Activated CD4-positive, alpha-beta memory T cell treated with anti-CD3 and anti-CD28 coated beads, Interleukin-2, amount 10 ng/mL, durations not matched to agents 7 days and 5 days (primary cell): ENCODE measurements at regions not wholly inside any gene's neighbourhood (a gene's known extent, or its start where the extent isn't known, plus 50 kb on each side); places are given as distances from the start of the nearest gene placed in this dataset.

Experiments
- CTCF ChIA-PET: fragments of 350-600 bp; sonication (Branson Sonifier 250); formaldehyde crosslinking; loops from one replicate; lab custom pipeline; 2021; ENCODE audit warnings: antibody characterized with exemption, inconsistent platforms; lab: Charles Lee
- POLR2A ChIA-PET: fragments of 350-600 bp; sonication (Branson Sonifier 250); formaldehyde crosslinking; loops from one replicate; lab custom pipeline; 2021; ENCODE audit warnings: antibody characterized with exemption; lab: Charles Lee
- DNase-seq: peaks from one replicate; pipeline ENCODE4 v3.0.0-alpha.2; 2020
- H3K27ac Mint-ChIP-seq: one replicate; pipeline ENCODE4 v1.8.0; 2021; ENCODE audit warnings: mild to moderate bottlenecking, mixed read lengths
- H3K27me3 Mint-ChIP-seq: one replicate; pipeline ENCODE4 v1.8.0; 2021; ENCODE audit warnings: mixed read lengths
- H3K36me3 Mint-ChIP-seq: one replicate; pipeline ENCODE4 v1.8.0; 2021; ENCODE audit warnings: low read depth, mixed read lengths
- H3K4me1 Mint-ChIP-seq: one replicate; pipeline ENCODE4 v1.8.0; 2021; ENCODE audit warnings: mixed read lengths
- H3K4me3 Mint-ChIP-seq: one replicate; pipeline ENCODE4 v1.8.0; 2021; ENCODE audit warnings: mild to moderate bottlenecking, mixed read lengths
- H3K9me3 Mint-ChIP-seq: one replicate; pipeline ENCODE4 v1.8.0; 2021; ENCODE audit warnings: mixed read lengths

DNA sequence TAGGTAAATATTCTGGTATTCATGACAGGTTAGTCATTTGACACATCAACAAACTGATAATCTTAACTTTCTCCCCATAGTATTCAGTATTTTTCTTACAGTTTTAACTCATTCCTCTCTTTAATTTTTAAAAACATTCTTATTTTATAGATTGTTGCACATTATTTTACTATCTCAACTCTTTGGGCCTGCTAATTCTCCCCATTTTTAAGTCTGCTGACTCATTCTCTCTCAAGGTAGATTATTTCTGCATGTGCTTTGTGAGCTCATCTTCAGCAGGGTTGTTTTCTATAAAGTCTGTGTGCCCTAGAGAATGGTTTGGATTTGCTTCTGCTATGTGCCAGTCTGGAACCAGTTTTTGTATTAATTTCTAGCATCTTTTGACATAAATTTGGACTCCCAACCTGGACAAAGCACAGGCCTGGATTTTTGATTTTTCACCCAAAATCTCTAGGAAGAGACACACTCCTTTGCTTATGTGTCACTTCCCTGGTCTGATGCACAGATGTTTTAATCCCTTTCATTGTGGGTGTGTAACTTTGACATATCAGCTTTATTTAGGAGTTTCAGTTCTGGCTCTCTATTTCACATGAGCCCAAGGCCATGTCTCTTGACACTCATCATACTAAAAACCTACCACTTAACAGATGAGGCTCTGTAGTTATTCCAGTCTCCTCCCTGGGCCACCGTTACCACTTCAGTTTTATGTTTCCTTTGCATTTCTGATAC lies 194.3 kb upstream of the PGRMC2 start:
- Mint-ChIP-seq H3K9me3 (no peaks in the 10 kb centered on the region), H3K27me3 (peaks cover 4% of the 10 kb centered on the region), H3K4me3 (no peak overlapping the region), H3K36me3 (no peaks in the 10 kb centered on the region), H3K27ac (no peak overlapping the region), H3K4me1 (no peaks in the 10 kb centered on the region)
- POLR2A ChIA-PET, result no interaction called here
- CTCF ChIA-PET, result no interaction called here
- no peak for DNase-seq

DNA sequence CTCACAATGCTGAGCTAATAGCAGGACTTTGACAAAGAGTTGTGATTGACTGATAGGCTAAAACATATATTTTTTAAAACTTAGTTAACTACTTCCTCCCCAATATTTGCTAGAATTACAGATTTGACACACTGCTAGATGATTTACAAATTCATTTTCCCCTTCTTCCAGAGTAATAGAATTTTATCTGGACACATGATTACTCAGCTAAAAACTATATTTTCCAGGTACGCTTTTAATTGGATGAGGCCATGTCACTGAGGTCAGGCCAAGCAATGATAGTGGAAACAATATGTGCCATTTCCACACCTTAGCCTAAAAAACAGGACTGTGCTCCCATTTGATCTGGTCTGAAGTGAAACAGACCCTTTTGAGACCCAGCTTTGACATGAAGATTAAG lies 193.3 kb upstream of the PGRMC2 start:
- DNase-seq, result no peak
- Mint-ChIP-seq H3K27me3 (peaks cover 4% of the 10 kb centered on the region), H3K27ac (no peak overlapping the region), H3K36me3 (no peaks in the 10 kb centered on the region), H3K9me3 (no peaks in the 10 kb centered on the region), H3K4me3 (no peak overlapping the region), H3K4me1 (no peaks in the 10 kb centered on the region)
- POLR2A ChIA-PET, result no interaction called here
- CTCF ChIA-PET, result no interaction called here

DNA sequence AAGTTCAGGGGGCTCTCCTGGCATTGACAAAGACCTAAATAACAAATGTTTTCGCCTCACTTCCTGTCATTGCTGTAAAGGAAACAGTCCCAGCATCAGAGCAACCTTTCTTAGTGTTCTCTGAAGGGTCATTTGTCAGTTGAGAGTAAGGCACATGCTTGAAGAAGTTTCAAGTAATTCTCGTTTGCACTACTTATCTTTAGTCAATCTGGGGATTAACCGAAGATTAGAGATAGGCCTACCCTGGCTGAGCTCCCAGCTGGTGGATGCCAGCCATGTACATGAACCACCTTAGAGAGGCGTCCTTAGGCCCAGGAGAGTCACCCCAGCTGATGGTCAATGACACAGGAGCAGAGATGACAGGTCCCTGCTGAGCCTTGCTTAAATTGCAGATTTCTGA lies 189.9 kb upstream of the PGRMC2 start:
- Mint-ChIP-seq H3K36me3 (no peaks in the 10 kb centered on the region), H3K9me3 (no peaks in the 10 kb centered on the region), H3K27ac (no peak overlapping the region), H3K4me1 (no peaks in the 10 kb centered on the region), H3K4me3 (no peak overlapping the region), H3K27me3 (peaks cover 2% of the 10 kb centered on the region)
- ChIA-PET CTCF (no interaction called here), POLR2A (no interaction called here)
- DNase-seq, result no peak

DNA sequence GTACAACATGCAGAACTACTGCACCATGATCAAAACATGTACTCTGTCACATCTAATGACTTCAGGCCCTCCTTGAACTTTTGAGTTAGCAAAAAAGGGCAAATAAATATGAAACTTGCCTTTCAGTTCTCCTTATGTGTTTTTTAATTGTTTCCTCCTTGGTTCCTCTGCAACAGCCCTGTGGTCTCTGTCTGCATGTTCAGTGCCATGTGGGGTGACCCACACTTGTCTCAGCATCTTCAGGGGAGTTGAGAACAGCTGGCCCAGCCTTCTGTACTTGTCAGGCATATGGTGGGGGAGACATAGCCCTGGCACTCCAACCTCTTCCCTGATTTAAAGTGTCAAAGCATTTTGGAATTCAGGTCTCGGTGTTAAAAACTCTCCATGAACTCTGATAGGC lies 188.0 kb upstream of the PGRMC2 start:
- Mint-ChIP-seq H3K36me3 (no peaks in the 10 kb centered on the region), H3K4me3 (no peak overlapping the region), H3K4me1 (no peaks in the 10 kb centered on the region), H3K9me3 (no peaks in the 10 kb centered on the region), H3K27me3 (peaks cover 2% of the 10 kb centered on the region), H3K27ac (no peak overlapping the region)
- DNase-seq, result no peak
- POLR2A ChIA-PET, result no interaction called here
- CTCF ChIA-PET, result no interaction called here

DNA sequence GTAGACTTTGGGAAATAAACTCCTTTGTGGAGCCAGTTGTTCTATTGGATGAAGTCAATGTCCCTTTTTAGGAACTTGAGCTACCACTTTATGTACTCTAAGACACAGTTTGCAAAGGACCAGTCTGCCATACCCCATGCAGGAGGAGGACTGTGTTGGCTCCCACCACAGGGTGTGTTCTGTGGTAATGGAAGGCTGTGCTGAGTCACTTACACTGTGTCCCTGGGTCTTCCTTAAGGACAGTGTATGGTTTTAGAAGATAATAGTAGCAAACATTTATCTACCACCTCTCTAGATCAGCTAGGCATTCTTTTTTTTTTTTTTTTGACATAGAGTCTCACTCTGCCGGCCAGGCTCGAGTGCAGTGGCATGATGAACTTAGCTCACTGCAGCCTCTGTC lies 184.0 kb upstream of the PGRMC2 start:
- Mint-ChIP-seq H3K36me3 (no peaks in the 10 kb centered on the region), H3K4me1 (no peaks in the 10 kb centered on the region), H3K4me3 (no peak overlapping the region), H3K9me3 (no peaks in the 10 kb centered on the region), H3K27me3 (no peaks in the 10 kb centered on the region), H3K27ac (no peak overlapping the region)
- CTCF ChIA-PET, result interaction anchor here (0.5 to 1.2 kb wide), 3 partner anchors 18 to 156 kb away, joined by 3 to 4 read pairs (median 3); no protein-coding TSS in a partner anchor
- POLR2A ChIA-PET, result no interaction called here
- DNase-seq, result no peak

DNA sequence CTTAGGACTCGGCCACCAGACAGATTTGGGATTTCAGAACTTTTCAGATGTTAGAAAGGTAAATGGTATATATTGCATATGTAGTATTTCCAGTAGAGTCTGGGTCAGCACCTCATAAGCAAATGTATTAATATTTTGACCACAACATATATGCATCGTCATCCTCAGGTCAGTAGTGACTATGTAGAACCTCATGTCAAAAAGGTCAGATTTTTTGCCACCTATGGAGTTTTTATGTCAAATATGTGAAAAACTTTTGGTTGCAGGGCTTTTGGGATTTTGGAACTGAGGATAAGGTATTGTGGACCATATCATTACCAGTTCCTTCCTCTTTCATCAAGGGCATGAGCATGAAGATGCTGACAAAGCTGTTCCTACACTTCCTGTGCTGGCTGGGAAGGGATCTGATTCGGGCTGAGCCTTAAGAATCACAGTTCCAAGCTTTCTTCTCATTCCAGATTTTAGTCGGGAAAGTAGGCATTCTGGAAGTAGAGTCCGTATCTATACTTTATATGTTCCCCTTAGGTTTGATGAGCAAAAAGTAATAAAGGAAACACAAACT lies 183.0 kb upstream of the PGRMC2 start:
- DNase-seq, result no peak
- no peak overlapping the region for H3K27ac Mint-ChIP-seq
- POLR2A ChIA-PET, result no interaction called here
- H3K36me3 Mint-ChIP-seq, result no peaks in the 10 kb centered on the region
- H3K4me3 Mint-ChIP-seq, result no peak overlapping the region
- H3K9me3 Mint-ChIP-seq, result no peaks in the 10 kb centered on the region
- no peaks in the 10 kb centered on the region for H3K4me1 Mint-ChIP-seq
- H3K27me3 Mint-ChIP-seq, result no peaks in the 10 kb centered on the region
- CTCF ChIA-PET, result interaction anchor here (1.2 kb wide), 1 partner anchor 17 kb away, joined by 3 read pairs; no protein-coding TSS in a partner anchor

DNA sequence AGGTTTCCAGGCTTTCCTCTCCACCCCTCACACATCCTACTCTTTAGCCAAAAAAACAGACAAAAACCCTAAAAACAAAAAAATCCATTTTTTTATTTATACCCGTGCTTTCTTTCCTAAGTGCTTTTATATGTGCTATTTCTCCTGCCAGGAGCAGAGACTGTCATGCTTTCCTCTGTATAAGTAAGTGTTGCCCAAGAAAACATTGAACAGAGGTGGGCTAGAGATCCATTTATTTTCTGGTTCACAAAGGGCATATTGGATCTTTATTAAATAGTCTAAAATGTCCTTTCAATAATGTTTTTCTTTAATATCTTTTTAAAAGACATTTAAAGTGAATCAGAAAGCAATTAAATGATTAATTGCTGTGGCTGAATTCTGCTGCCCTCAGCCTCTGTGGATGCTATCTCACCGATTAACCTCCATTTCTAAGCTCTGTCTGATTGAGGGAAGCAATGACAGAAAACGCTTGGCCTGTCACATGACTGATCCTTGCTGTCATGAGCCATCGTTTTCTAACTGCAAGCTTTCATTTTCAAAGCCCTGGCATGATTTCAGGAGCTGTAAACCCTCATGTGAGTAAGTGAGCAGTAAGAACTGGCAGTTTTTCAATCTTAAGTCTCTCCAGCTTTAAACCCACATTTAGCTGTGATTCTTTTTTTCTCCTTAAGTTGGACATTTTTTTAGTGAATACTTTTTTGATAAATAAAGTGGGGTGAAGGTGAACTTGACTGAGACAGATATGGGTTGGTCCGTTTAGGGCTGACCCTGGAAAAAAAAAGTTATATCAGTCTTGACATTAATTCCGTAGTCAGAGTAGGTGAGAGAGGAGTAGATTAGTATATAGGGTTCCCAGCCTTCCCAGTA lies 180.7 kb upstream of the PGRMC2 start:
- CTCF ChIA-PET, result interaction anchor here (0.7 kb wide), 1 partner anchor 14 kb away, joined by 4 read pairs; no protein-coding TSS in a partner anchor
- Mint-ChIP-seq H3K9me3 (no peaks in the 10 kb centered on the region), H3K27ac (no peak overlapping the region), H3K36me3 (no peaks in the 10 kb centered on the region), H3K4me1 (no peaks in the 10 kb centered on the region), H3K27me3 (peaks cover 2% of the 10 kb centered on the region), H3K4me3 (no peak overlapping the region)
- POLR2A ChIA-PET, result no interaction called here
- no peak for DNase-seq

DNA sequence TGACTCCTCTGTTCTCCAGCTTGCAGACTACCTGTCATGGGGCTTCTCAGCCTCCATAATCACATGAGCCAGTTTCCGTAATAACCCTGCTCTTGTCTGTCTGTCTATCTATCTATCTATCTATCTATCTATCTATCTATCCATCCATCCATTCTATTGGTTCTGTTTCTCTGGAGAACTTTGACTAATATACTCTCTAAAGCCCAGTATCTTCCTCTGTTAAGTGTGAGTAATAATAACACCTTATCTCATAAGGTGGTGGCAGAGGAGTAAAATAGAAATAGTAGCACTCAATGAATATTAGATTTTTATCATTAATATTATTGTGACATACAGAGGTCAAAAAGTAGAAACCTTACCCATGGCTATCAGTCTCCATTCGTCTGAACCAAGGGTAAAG lies 177.9 kb upstream of the PGRMC2 start:
- Mint-ChIP-seq H3K27ac (no peak overlapping the region), H3K36me3 (no peaks in the 10 kb centered on the region), H3K9me3 (no peaks in the 10 kb centered on the region), H3K27me3 (peaks cover 2% of the 10 kb centered on the region), H3K4me3 (no peak overlapping the region), H3K4me1 (no peaks in the 10 kb centered on the region)
- CTCF ChIA-PET, result no interaction called here
- no peak for DNase-seq
- POLR2A ChIA-PET, result no interaction called here

DNA sequence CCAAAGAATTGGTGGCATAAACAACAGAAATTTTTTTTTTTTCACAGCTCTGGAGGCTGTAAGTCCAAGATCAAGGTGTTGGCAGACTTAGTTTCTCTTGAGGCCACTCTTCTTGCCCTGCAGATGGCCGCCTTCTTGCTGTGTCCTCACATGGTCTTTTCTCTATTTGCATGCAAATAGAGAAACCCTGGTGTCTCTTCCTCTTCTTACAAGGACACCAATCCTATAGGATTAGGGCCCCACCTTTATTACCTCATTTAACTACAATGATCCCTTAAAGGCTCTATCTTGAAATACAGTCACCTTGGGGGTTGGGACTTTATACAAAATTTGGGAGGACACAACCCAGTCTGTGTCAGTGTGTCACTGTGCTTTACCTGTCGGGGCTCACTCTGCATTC lies 175.4 kb upstream of the PGRMC2 start:
- Mint-ChIP-seq H3K36me3 (no peaks in the 10 kb centered on the region), H3K27me3 (peaks cover 2% of the 10 kb centered on the region), H3K4me3 (no peak overlapping the region), H3K9me3 (no peaks in the 10 kb centered on the region), H3K4me1 (no peaks in the 10 kb centered on the region), H3K27ac (no peak overlapping the region)
- CTCF ChIA-PET, result interaction anchor here (1.8 kb wide), 1 partner anchor 9 kb away, joined by 8 read pairs; no protein-coding TSS in a partner anchor
- no peak for DNase-seq
- POLR2A ChIA-PET, result no interaction called here

DNA sequence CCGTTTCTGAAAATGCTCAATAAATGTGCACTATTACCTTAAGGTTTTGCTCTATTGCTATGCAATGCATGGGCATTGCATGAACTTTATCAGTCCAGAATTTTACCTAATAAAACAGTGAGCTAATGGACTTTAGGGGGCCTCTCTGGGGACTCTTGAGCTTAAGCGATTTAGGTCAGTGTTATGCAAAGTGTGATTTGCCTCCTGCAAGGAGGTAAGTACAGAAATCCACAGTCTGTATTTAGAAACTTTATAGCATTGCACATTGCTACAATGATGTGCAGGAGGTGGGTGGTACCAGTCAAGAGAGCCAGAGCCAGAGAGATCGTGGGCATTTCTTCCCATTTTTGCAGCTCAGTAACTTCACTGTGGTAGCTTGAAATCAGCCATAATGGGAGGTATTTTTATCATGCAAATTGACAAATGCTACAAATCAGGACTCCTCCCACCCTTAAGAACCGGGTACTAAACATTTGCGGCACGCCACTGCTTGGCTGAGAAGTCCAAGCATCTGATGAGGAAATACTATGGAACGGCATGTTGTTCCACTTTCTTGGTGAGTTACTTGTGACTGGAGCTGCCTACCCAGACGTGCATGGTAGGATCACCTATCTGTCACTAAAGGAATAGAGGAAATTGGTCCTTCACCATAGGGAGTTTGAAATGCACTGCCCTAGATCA lies 174.6 kb upstream of the PGRMC2 start:
- H3K4me3 Mint-ChIP-seq, result no peak overlapping the region
- CTCF ChIA-PET, result interaction anchor here (1.8 kb wide), 1 partner anchor 8 kb away, joined by 8 read pairs; no protein-coding TSS in a partner anchor
- H3K27ac Mint-ChIP-seq, result no peak overlapping the region
- H3K4me1 Mint-ChIP-seq, result no peaks in the 10 kb centered on the region
- no peaks in the 10 kb centered on the region for H3K9me3 Mint-ChIP-seq
- POLR2A ChIA-PET, result no interaction called here
- H3K27me3 Mint-ChIP-seq, result peaks cover 2% of the 10 kb centered on the region
- DNase-seq, result no peak
- no peaks in the 10 kb centered on the region for H3K36me3 Mint-ChIP-seq

DNA sequence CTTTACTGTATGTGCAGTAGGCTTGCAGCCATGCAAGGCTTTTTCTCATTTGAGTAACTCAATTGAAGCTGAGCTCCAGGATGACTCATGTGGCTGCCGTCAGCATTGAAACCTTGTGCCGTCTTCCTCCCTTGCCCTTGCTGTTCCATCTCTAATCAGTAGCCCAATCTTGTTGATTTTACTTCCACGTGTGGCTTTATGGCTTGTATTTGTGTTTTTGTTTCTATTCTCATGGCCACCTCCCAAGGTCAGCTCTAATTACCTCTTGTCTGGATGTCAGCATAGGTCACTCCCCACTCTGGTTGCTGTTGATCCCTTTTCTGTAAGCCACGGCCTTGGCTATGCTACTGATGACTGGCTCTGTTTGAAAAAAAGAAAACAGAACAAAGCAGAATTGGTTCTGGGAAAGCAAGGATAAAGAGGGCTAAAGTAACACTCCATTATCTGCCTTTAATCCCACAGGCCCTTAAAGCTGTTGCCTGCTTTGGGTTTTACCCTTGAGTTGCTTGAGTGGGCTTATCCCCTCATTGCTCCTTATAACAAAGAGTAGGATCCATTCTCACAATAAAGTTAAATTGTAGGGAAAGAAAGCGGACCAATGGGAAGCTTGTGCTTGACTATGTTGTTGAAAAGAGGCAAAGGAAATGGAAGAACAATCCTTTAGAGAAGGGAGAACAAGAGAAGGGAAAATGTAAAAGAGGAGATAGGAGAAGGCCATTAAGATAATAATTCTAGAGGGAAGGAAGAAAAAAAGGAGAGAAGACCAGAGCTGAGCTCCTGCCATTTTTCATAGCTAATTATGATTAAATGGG lies 173.9 kb upstream of the PGRMC2 start:
- Mint-ChIP-seq H3K4me1 (no peaks in the 10 kb centered on the region), H3K4me3 (no peak overlapping the region), H3K9me3 (no peaks in the 10 kb centered on the region), H3K36me3 (no peaks in the 10 kb centered on the region), H3K27ac (no peak overlapping the region), H3K27me3 (peaks cover 2% of the 10 kb centered on the region)
- ChIA-PET CTCF (interaction anchor here (1.8 kb wide), 1 partner anchor 7 kb away, joined by 8 read pairs; no protein-coding TSS in a partner anchor), POLR2A (no interaction called here)
- DNase-seq, result no peak

DNA sequence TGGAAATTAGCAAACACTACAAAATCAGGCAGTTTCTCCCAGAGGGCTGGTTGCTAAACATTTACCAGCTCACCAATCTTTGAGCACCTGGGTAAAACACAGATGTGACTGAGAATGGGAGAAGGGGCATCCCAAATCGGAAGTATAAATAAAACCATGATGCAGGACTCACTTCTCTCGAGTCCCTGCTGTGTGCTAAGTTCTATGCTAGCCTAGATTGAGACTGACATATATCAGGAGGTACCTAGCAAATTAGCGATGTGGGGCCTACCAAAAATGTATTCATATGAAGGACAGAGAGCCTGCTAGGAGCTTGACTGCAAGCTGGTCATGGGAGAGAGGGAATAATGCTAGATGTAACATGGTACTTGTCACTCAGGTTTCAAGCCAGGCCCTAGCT lies 171.9 kb upstream of the PGRMC2 start:
- Mint-ChIP-seq H3K4me1 (peaks cover 1% of the 10 kb centered on the region), H3K9me3 (no peaks in the 10 kb centered on the region), H3K4me3 (no peak overlapping the region), H3K27me3 (peaks cover 2% of the 10 kb centered on the region), H3K36me3 (no peaks in the 10 kb centered on the region), H3K27ac (no peak overlapping the region)
- CTCF ChIA-PET, result no interaction called here
- POLR2A ChIA-PET, result no interaction called here
- DNase-seq, result no peak
